OCI-LY1 (cell line): ENCODE measurements at regions not wholly inside any gene's neighbourhood (a gene's known extent, or its start where the extent isn't known, plus 50 kb on each side); places are given as distances from the start of the nearest gene placed in this dataset.

Experiments
- CTCF ChIP-seq: fragments of 200-600 bp; sonication (generic), shearing (Covaris generic); IDR thresholded peaks from 2 replicates; pipeline ENCODE4 v1.5.1; 2017; ENCODE audit warnings: mild to moderate bottlenecking, antibody characterized with exemption, low read length, moderate library complexity, mixed read lengths
- EZH2 ChIP-seq: fragments of 200-600 bp; sonication (generic), shearing (Covaris generic); IDR thresholded peaks from 2 replicates; pipeline ENCODE4 v1.8.0; 2017; ENCODE audit warnings: borderline replicate concordance, mixed run types, mild to moderate bottlenecking, antibody characterized with exemption, low read length, moderate library complexity, mixed read lengths

DNA sequence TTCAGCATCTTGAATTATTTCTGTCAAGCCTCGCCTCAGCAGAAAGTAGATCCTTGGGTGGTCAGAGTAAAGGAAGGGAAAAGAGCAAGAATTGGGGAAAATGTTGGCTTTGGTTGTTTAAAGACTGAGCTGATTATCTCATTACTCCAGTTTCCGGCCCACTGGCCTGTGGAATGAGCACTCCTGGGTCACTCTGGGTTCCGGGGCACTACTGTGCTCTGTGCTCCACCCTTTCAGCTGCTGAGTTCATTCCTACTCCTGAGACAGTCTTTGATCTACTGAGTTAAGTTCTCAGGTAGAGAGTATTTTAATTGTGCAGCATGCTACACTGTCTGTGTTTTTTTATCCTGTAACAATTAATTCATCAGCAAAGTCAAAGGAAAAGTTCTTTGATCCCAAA lies 427.7 kb downstream of the CDH2 start:
- TF ChIP-seq CTCF = no peak
- no peak for TF ChIP-seq EZH2
